Fibroblast of lung (primary cell): ENCODE measurements at regions not wholly inside any gene's neighbourhood (a gene's known extent, or its start where the extent isn't known, plus 50 kb on each side); places are given as distances from the start of the nearest gene placed in this dataset.

Experiments
- DNase-seq, 2 donors: peaks; one replicate each; pipeline versions ENCODE4 v3.0.0 to v3.0.0-alpha.2; 2010; ENCODE audit warnings: low read depth in 2 of 2
- H2AFZ ChIP-seq: 2 replicates; pipeline ENCODE4 v1.5.1; 2012; ENCODE audit warnings: low read length, control low read depth, inconsistent platforms
- H3K27ac ChIP-seq: 2 replicates; pipeline ENCODE4 v1.5.1; 2011; ENCODE audit warnings: low read length, control low read depth; ENCODE audit not compliant: insufficient read depth
- H3K27me3 ChIP-seq: 2 replicates; pipeline ENCODE4 v1.5.1; 2011; ENCODE audit warnings: mild to moderate bottlenecking, low read length; ENCODE audit not compliant: control insufficient read depth, insufficient read depth
- H3K36me3 ChIP-seq: 2 replicates; pipeline ENCODE4 v1.5.1; 2011; ENCODE audit warnings: low read length; ENCODE audit not compliant: control insufficient read depth, insufficient read depth
- H3K4me1 ChIP-seq: 2 replicates; pipeline ENCODE4 v1.5.1; 2011; ENCODE audit warnings: low read length; ENCODE audit not compliant: control insufficient read depth, insufficient read depth; ENCODE audit errors: extremely low read depth
- H3K4me2 ChIP-seq: 2 replicates; pipeline ENCODE4 v1.5.1; 2011; ENCODE audit warnings: low read length, control low read depth; ENCODE audit not compliant: insufficient read depth; ENCODE audit errors: extremely low read depth
- H3K4me3 ChIP-seq, 4 experiments: fragments of 200-600 bp in 1 of 4; sonication (generic) in 1 of 4; replicated peaks in 1 of 4; 2 replicates each; pipeline ENCODE4 v1.5.1; 2011 to 2016; ENCODE audit warnings: low read length in 4 of 4, low read depth in 3 of 4, mild to moderate bottlenecking in 3 of 4, control low read depth in 2 of 4, inconsistent platforms in 1 of 4, mixed read lengths in 1 of 4; ENCODE audit not compliant: insufficient read depth in 1 of 4; ENCODE audit errors: control extremely low read depth in 1 of 4
- H3K79me2 ChIP-seq: 2 replicates; pipeline ENCODE4 v1.5.1; 2012; ENCODE audit warnings: mild to moderate bottlenecking, low read length, inconsistent platforms; ENCODE audit not compliant: control insufficient read depth, insufficient read depth
- H3K9ac ChIP-seq: 2 replicates; pipeline ENCODE4 v1.5.1; 2011; ENCODE audit warnings: mild to moderate bottlenecking, low read length, control low read depth; ENCODE audit not compliant: insufficient read depth
- H3K9me3 ChIP-seq: 2 replicates; pipeline ENCODE4 v1.5.1; 2012; ENCODE audit warnings: low read depth, low read length; ENCODE audit not compliant: control insufficient read depth, insufficient read depth
- H4K20me1 ChIP-seq: 2 replicates; pipeline ENCODE4 v1.5.1; 2011; ENCODE audit warnings: low read length; ENCODE audit not compliant: control insufficient read depth, insufficient read depth; ENCODE audit errors: extremely low read depth
- CTCF ChIP-seq, 2 donors: IDR thresholded peaks in 1 of 2; conservative IDR thresholded peaks in 1 of 2; 1 replicate in 1 of 2; 2 replicates in 1 of 2; pipeline ENCODE4 v1.5.1; 2011 to 2012; ENCODE audit warnings: low read length in 2 of 2, control low read depth in 1 of 2, inconsistent platforms in 1 of 2, low read depth in 1 of 2, mild to moderate bottlenecking in 1 of 2
- EZH2 ChIP-seq: IDR thresholded peaks from 2 replicates; pipeline ENCODE4 v1.5.1; 2012; ENCODE audit warnings: low read length, control low read depth, mild to moderate bottlenecking; ENCODE audit errors: missing control alignments

GRCh38 chr20:39259808-39260207 is 297.7 kb downstream of the DHX35 start:
- Histone ChIP-seq H3K36me3 (no peaks in the 10 kb centered on the region), H3K9me3 (no peaks in the 10 kb centered on the region), H3K4me3 (no peak overlapping the region), H3K27ac (no peak overlapping the region), H3K4me2 (no peak overlapping the region), H2AFZ (no peak overlapping the region), H3K27me3 (no peaks in the 10 kb centered on the region), H3K4me1 (no peaks in the 10 kb centered on the region), H4K20me1 (no peaks in the 10 kb centered on the region), H3K79me2 (no peaks in the 10 kb centered on the region), H3K9ac (no peak overlapping the region)
- no peak for DNase-seq
- TF ChIP-seq EZH2, result no peak
- no peak for TF ChIP-seq CTCF (conservative IDR thresholded peaks at IDR 0.05 in 1 of 2, IDR thresholded peaks at IDR 0.05 in 1 of 2; ENCODE audit: low read depth in 1 of 2, low read length in 2 of 2)

- no peak overlapping the region for H3K9ac ChIP-seq
- TF ChIP-seq CTCF (conservative IDR thresholded peaks at IDR 0.05 in 1 of 2, IDR thresholded peaks at IDR 0.05 in 1 of 2; ENCODE audit: low read depth in 1 of 2, low read length in 2 of 2) (no peak), EZH2 (no peak)
- no peak for DNase-seq
Measured at GRCh38 chr20:39259010-39259803, 297.1 kb downstream of the DHX35 start.

GRCh38 chr20:39258253-39258652 is 296.1 kb downstream of the DHX35 start:
- H4K20me1 ChIP-seq, result no peaks in the 10 kb centered on the region
- H3K36me3 ChIP-seq, result no peaks in the 10 kb centered on the region
- no peaks in the 10 kb centered on the region for H3K27me3 ChIP-seq
- no peak overlapping the region for H3K4me2 ChIP-seq
- H3K27ac ChIP-seq, result no peak overlapping the region
- no peak for DNase-seq
- no peaks in the 10 kb centered on the region for H3K4me1 ChIP-seq
- H2AFZ ChIP-seq, result no peak overlapping the region
- H3K9me3 ChIP-seq, result no peaks in the 10 kb centered on the region
- no peaks in the 10 kb centered on the region for H3K79me2 ChIP-seq
- H3K9ac ChIP-seq, result no peak overlapping the region
- H3K4me3 ChIP-seq, result no peak overlapping the region
- TF ChIP-seq CTCF (conservative IDR thresholded peaks at IDR 0.05 in 1 of 2, IDR thresholded peaks at IDR 0.05 in 1 of 2; ENCODE audit: low read depth in 1 of 2, low read length in 2 of 2), result no peak
- TF ChIP-seq EZH2, result no peak

More at GRCh38 chr20:39259010-39259803, 297.1 kb downstream of the DHX35 start:
- Histone ChIP-seq H3K4me1 (no peaks in the 10 kb centered on the region), H3K27me3 (no peaks in the 10 kb centered on the region), H3K4me3 (no peak overlapping the region), H2AFZ (no peak overlapping the region), H3K9me3 (no peaks in the 10 kb centered on the region), H3K27ac (no peak overlapping the region), H3K4me2 (no peak overlapping the region), H3K79me2 (no peaks in the 10 kb centered on the region), H3K36me3 (no peaks in the 10 kb centered on the region), H4K20me1 (no peaks in the 10 kb centered on the region)
